HG02763 (cell line): ENCODE measurements at regions not wholly inside any gene's neighbourhood (a gene's known extent, or its start where the extent isn't known, plus 50 kb on each side); places are given as distances from the start of the nearest gene placed in this dataset.
"Not testable (repeated sequence)": the region's sequence is repeated elsewhere in the genome, so short reads cannot be mapped to it uniquely, and the experiment has no call there.

Experiments used
- ATAC-seq: cut with Tn5 transposase; IDR thresholded peaks from one replicate; pipeline ENCODE4 v1.9.1; 2021; ENCODE audit warnings: mild to moderate bottlenecking, moderate library complexity; ENCODE audit not compliant: unreplicated experiment

DNA sequence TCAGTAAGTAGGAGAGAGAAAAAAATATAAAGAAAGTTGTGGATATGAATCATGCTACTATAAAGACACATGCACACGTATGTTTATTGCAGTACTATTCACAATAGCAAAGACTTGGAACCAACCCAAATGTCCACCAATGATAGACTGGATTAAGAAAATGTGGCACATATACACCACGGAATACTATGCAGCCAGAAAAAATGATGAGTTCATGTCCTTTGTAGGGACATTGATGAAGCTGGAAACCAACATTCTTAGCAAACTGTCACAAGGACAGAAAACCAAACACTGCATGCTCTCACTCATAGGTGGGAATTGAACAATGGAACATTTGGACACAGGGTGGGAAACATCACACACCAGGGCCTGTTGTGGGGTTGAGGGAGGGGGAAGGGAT, 200.3 kb upstream of the IVNS1ABP start:
- ATAC-seq = not testable (repeated sequence)

DNA sequence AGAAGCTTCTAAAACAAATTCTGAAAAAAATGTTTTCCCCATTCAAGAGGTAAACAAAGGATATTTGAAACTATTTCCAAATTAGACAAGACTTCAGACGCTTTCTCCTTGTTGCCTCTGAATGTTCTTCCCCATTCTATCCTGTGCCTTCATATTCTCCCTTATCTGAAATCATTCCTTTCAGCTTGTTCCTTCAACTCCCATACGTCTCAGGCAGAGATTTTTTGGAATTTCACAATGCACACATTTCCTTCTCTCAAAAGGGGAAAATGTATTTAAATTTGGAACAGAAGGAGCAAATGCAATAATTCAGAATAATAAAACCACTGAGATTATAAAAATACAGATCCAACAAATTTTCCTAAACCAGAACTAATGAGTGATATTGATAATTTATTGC, 198.7 kb upstream of the IVNS1ABP start:
- no peak for ATAC-seq

DNA sequence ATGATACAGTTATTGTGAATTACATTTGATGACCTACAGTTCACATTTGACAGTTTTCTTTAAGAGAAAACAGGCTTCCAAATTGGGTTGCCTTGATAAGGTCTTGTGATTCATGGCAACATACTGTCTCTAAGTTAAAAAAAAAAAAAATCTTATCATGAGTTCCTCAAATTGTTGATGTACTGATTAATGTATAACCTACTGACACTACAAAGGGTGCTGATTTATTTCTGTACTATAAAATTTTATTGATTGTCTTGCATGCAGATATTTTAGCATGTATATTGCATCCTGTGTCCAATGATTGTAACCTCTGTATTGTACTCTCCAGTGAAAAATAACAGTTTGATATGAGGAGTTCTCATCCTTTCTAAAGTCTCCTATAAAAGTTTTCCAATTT, 197.3 kb upstream of the IVNS1ABP start:
- no peak for ATAC-seq

DNA sequence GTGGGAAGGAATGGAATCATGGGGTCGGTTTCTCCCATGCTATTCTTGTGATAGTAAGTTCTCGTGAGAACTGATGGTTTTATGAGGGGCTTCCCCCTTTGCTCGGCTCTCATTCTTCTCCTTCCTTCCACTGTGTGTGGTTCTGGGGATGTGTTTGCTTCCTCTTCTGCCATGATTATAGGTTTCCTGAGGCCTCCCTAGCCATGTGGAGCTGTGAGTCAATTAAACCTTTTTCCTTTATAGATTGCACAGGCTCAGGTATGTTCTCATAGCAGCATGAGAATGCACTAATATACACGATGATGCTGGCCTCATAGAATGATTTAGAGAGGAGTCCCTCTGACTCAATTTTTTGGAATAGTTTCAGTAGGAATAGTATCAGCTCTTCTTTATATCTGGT, 195.4 kb upstream of the IVNS1ABP start:
- no peak for ATAC-seq

DNA sequence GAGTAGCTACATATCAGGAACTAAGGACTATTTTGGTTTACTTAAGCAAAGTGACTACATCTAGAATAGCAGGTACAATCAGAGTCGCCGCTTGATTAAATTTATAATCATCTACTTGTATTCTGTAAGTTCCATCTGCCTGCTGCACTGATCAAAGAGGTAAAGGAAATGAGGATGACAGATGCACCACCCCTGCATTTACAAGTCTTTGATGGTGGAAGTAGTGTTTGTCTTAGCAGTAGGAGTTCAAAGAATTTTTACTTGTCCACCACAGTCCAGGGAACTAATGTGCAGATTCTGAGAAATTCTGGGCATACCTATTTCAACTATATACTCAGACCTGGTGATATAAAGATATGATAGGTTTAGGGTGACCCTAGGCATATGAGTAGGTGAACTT, 184.1 kb upstream of the IVNS1ABP start:
- ATAC-seq = no peak

DNA sequence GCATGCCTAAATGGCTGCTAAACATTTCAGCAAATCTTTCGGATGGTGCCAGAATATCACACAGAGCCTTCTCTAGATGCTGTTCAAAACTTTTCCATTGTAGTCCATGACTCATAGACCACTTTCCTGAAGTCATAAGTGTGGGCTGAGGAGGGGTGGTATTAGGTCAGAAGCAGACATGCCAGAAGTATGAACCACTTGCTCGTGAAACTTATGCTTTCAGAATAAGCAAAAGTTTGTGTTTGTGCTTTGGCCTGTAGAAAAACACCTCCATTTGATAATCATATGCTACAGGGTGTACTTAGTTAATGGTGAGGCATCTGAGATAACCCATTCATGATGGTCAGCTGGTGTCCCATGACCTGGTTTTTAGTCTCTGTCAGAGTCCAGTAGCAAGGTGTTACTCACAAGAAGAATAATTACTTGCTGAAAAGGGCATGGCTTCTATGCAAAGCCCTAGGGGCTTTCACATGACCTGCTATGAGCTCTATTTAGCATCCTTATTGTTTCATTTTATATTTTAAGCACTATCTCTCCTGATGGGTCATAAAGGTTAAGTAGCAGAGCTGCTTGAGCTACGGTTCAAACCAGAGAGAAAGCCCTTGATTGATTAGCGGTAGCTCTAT, 183.1 kb upstream of the IVNS1ABP start:
- ATAC-seq = no peak

DNA sequence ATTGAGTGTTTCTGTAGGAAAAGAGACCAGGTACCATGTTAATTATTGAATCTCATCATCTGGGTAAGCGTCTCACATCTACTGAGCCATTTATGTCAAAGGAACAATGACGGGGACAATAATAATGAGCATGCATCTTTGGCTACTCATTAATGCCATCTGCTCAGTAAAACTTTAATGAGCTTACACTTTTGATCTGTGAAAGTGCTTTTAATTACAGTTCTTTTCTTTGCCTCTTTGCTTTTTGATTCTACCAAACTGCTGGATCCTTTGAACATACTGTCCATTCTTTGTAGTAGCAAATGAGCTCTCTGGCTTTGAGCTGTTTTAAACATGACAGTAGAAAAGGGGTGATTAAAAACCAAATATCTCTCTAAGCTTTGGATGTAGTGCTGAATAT, 181.2 kb upstream of the IVNS1ABP start:
- ATAC-seq = no peak

DNA sequence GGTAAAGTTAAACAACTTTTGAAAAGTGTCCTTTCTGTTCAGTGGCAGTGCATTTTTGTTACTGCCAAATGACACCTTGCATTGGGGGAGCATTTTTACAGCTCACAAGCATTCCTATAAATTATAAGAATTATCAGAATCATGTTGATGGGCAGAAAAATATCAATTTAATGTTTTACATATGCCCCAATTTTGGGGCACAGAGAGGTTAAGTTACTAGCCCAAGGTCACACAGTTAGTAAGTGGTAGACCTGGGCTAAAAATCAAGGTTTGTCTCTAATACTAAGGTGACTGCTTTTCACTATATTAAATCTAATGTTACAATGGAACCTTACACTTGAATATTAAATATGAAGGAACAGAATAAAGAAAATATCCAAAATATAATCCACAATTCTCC, 180.1 kb upstream of the IVNS1ABP start:
- ATAC-seq = no peak

DNA sequence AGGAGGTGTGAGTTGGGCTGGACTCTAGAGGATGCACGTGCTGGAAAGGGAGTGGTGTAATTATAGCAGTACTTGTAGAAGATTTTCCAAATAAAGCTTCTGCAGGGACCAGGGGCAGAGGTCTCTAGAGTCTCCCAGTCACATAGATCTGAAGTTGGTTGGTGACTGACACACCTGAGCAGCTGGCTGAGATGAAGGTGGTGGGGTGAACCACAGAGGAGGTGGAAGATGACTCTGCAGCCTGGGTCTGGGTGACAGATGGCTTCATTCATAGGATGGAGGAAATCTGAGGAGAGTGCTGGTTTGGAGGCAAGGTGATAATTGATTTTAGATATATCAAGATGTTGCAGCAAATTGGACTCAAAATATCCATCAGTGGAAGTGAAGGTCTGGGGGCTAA, 178.9 kb upstream of the IVNS1ABP start:
- no peak for ATAC-seq

DNA sequence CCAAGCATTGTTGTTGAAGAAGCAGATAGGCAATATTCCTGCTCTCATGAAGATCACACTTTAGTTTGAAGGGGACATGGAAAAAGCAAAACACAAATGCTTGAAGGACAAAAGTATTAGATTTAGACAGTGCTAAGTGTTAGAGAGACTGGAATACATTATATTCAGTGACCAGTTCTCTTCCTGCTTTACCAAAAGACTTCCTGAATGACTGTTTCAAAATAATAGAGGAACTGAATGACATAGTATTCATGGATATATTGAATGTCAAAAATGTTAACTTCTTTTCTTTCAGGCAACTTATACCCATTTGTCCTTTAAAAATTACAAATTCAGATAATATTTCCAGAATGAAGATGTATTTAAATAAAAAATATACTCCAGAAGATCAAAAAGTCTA, 178.0 kb upstream of the IVNS1ABP start:
- ATAC-seq = no peak

DNA sequence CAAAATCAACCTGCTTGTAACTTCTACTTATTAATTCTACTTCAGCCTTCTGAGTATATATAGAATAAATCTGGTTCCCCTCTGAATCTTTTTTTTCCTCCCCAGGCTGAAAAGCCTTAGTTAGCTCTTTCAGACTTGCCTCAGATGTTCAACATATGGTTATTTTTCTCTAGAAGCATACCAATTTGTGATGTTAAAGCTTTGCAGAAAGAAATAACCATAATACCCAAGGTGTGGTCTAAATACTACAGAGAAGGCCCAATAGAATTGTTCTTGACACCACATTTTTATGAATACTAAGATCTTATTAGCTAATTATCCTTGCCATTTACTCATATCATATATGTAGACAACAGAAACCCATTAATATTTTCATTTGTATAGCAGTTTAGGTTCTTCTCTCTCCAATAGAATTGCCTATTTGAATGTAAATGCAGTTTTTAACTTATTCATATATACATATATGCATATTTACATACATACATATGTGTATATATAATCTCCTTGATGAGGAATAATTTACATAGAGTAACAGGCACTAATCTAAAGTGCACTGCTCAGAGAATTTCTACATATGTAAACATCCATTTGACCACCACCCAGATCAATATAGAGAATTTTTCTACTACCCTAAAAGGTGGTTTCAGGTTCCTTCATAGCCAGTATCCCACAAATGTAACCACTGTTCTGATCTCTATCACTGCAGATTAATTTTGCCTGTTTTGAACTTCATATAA, 175.2 kb upstream of the IVNS1ABP start:
- no peak for ATAC-seq

DNA sequence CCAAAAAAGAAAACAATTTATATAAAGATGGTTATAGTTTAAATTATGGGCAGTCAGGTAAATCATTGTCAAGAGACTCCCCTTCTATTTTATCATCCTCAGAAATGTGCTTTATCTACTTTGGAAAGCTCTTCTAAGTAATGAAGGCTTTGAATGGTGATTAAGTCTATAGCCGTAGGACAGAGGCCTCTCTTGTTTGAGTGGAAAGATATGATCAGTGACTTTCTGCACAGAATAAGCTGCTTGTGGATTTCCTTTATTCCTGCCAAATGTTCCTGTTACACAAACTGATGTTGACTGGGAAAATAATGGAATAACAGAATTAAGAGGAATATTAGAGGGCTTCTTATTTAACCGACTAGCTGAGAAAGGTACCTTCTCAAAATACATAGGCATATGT, 174.6 kb upstream of the IVNS1ABP start:
- ATAC-seq = no peak

DNA sequence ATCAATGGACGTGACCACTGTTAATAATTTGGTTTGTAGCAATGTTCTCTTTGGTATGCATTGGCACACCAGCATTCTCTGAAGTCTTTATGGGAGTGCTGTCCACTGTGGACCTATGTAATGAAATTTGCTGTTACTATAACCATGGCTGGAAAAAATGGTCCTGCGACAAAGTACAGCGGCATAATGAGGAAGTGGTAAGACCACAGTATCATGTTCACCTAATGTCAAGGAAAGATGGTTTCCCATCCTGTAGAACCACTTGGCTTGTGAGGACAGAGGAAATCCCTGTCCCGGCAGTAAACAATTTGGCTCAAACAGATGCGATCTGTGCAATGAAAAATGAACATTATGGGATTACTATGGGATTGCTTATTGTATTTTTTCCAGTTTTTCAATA, 173.9 kb upstream of the IVNS1ABP start:
- ATAC-seq = no peak

DNA sequence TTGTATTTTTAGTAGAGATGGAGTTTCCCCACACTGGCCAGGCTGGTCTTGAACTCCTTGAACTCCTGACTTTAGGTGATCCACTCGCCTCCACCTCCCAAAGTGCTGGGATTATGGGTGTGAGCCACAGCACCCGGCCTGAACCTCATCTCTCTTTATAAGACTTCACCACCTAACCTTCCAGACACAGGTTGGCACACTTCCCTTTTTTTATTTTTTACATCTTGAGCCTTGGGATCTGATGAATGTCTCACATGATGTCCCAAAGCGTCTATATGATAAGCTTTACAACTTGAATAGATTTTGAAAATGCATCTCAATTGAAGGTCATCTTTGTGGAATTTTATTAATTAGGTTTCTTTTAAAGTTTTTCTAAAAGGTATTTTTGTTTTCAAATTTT, 172.4 kb upstream of the IVNS1ABP start:
- no peak for ATAC-seq

DNA sequence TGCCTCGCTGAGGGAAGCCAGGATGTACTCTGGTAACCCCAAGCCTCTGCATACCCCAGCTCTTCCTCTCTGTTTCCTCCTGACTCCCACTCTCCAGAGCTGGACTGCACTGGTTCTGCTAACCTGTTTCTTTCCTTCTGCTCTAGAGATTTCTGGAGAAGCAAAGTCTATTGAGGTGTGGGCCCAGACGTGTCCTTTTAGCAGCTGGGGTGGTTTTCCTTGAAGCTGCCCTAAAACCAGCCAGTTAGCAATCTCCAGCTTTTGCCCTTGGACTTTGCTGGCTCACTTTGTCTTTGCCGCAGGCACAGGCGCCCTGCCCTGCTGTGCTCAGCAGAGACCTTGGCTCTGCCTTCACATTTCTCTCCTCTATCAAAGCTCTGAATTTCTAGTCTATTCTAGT, 171.8 kb upstream of the IVNS1ABP start:
- no peak for ATAC-seq

DNA sequence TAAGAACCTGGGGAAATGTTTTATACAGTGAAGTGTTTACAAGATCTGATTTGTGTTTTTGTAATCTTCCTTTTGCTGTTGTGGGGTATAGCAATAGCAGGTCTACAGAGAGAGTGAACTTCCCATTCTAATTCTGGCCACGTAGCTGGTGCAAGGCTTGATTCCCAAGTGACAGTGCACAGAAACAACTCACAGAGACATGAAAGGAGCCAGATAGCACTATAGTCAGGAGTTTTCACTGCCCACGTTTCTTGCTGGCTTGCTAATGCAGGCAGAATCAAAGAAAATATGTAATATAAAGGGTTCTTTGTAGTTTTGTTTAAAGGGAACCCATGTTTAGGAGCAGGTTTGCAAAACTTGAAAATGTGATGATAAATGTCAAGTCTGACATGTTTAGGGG, 170.9 kb upstream of the IVNS1ABP start:
- ATAC-seq = no peak

DNA sequence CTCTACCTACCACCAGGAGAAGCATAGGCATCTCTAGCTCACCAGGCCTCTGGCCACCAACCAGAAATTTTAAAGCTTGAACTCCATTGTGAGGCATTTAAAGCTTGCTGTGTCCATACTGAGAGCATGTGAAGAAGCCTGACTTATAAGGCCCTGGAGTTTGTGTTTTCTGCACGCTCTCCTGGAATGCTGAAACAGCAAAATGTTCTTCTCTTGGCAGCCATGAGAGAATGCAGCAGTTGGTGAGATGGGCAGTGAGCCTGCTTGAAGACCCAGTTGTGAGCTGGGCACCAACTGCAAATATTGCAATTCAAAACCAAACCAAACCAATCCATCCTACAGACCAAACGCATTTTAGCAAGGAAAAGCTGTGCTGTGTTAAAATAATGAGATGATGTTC, 170.0 kb upstream of the IVNS1ABP start:
- no peak for ATAC-seq

DNA sequence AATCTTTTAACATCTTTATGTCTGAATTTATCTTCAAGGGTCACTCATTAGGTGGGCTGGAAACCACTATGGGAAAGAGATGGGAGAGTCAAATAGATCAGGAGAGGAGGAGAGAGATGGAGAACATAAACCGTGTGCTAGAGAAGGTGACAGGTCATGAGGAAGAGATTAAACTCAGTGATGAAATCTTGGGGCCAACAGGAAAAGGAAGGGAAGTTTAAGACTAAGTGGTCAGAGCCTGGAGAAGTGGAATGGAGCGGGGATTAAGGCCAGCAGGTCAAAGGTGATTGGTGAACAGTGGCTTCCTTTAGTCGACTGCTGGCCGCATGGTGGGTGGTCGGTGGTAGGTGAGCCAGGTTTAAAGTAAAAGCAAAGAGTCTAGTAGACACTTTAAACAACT, 169.3 kb upstream of the IVNS1ABP start:
- no peak for ATAC-seq

DNA sequence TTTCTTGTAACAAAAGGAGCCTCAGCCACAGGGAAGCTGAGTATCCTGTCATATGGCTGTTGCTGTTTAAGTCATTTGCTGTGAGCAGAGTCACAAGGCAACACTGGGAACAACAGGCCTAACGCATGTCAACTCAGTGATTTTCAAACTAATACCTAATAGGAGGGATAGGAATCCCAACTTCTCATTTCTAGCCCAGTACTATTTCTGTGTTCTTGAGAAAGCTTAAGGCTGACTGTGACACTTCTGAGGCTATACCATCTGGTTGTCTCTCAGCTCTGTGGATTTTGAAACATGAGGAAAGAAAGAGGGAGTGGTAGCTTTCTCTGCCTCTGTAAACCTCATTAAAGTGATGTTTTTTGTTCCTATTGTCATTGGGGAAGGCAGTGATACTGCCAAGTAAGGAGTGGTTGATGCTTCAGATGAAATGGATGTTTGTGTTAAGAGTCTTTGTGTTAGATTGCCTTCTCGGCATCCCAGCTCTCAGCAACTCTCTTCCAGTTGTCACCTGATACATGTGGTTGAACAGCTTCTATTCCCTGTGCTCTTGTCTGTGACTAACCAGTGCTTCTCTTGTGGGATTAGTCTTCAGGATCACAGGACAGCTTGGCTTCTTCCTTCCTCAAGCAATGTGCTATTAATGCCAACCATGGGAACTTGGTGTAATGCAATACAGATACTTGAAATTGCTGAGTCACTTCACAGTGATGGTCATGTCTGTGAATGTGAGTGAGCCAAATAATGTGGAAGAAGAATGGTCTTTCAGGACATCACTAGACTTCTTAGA, 166.8 kb upstream of the IVNS1ABP start:
- no peak for ATAC-seq

DNA sequence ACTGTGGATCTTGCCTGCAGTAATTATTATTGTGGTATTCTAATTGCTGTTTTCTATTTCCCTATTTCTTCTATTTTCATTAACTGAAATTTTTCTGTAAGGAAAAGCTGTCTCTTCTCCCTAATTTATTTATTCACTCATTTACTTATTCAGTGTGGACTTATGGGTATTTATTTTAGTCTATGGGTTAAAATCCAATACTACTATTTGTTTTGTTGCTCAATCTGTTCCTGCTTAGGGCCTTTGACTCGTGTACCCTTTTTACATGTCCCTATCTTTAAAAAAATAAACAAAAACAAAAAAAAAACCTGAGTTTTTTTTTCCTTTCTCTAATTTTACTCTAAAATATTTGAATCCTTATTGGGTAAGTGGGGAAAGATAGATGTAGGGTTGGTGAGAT, 166.2 kb upstream of the IVNS1ABP start:
- ATAC-seq = no peak

DNA sequence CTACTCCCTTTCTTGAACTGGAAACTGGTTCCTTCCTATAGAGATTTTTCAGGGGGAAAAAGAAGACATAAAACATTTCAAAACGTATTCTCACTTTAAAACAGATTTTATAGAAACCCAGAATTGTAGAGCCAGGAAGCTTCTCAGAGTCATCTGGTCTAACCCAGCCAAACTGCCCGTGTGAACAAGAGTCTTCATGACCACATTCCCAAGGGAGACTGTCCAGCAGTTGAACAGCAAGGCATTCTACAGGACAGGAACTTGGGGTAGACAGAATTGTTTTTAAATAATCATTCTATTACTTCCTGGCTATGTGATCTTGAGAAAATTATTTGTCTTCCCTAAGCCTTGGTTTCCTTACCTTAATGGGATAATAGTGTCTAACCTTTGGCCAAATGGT, 163.5 kb upstream of the IVNS1ABP start:
- ATAC-seq = no peak

DNA sequence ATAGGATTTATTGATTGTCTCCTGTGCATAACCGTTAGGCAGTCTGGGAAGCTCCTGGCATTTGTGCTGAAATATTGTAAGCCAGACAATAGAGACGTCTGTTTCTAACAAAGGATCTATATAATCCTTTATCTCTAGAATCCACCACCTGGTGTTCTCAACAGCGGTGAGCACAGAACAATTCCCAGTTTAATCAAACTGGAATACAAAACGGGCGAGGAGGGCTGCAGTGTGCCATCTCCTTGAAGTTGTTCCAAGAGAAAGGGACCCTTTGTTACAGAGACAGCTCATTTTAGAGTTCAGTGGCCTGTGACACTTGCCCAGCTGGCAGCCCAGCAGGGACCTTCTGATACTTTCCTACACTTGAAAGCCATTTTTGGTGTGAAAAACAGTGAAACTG, 162.8 kb upstream of the IVNS1ABP start:
- no peak for ATAC-seq
